ENCODE measurements at regions not wholly inside any gene's neighbourhood (a gene's known extent, or its start where the extent isn't known, plus 50 kb on each side); places are given as distances from the start of the nearest gene placed in this dataset.

DNA sequence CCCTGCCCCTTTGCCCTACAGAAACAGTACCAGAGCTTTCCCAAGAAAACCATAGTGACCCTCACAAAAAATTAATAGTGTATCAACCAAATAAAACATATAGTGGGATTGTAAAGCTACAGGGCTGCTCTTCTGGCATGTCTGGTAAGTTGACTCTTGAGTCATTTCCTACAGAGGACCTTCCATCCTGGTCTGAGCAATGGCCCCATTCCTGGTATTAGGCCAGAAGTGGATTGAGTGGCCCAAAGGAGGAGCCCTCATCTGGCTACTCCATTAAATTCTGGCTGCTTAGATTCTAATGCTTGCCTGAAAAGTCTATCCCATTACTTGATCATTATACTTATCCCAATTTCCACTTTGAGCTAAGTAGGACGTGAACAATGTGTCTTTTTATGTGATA, 150.9 kb upstream of the HMGN3 start:
- no peak for TF ChIP-seq EZH2 (IDR thresholded peaks at IDR 0.05; ENCODE audit: low read depth)
- TF ChIP-seq, protein P1, sequence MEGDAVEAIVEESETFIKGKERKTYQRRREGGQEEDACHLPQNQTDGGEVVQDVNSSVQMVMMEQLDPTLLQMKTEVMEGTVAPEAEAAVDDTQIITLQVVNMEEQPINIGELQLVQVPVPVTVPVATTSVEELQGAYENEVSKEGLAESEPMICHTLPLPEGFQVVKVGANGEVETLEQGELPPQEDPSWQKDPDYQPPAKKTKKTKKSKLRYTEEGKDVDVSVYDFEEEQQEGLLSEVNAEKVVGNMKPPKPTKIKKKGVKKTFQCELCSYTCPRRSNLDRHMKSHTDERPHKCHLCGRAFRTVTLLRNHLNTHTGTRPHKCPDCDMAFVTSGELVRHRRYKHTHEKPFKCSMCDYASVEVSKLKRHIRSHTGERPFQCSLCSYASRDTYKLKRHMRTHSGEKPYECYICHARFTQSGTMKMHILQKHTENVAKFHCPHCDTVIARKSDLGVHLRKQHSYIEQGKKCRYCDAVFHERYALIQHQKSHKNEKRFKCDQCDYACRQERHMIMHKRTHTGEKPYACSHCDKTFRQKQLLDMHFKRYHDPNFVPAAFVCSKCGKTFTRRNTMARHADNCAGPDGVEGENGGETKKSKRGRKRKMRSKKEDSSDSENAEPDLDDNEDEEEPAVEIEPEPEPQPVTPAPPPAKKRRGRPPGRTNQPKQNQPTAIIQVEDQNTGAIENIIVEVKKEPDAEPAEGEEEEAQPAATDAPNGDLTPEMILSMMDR (conservative IDR thresholded peaks at IDR 0.05) = no peak

Measured in PC-9 (cell line).